ENCODE measurements at regions not wholly inside any gene's neighbourhood (a gene's known extent, or its start where the extent isn't known, plus 50 kb on each side); places are given as distances from the start of the nearest gene placed in this dataset.

- TF ChIP-seq POLR2A (IDR thresholded peaks at IDR 0.05) (no peak), CTCF (IDR thresholded peaks at IDR 0.05) (no peak)
Observed at GRCh38 chr10:69738858-69739435, 62.8 kb upstream of the COL13A1 start.
